ENCODE measurements at regions not wholly inside any gene's neighbourhood (a gene's known extent, or its start where the extent isn't known, plus 50 kb on each side); places are given as distances from the start of the nearest gene placed in this dataset.
"Not testable (repeated sequence)": the region's sequence is repeated elsewhere in the genome, so short reads cannot be mapped to it uniquely, and the experiment has no call there.

DNA sequence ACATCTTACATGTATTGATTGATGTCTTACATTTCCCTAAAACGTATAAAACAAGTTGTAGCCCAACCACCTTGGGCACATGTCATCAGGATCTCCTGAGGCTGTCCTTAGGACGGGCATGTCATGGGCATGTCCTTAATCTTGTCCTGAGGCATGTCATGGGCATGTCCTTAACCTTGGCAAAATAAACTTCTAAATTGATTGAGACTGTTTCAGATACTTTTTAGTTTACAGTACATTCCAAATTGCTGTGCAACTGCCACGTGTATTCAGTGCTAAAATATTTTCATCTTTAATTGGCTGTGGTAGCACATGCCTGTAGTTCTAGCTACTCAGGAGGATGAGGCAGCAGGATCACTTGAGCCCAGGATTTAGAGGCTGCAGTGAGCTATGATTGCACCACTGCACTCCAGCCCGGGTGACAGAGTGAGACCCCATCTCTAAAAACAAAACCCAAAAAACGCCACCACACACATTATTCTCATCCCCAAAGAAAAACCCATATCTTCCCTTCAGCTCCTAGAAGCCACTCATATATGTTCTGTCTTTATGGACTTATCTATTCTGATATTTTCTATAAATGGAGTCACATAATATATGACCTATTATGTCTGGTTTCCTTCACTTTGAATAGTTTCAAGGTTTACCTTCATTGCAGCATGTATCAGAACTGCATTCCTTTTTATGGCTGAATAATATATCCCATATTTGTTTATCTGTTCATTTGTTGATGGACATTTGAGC is 96.0 kb upstream of the BTG3 start:
- no peak overlapping the region for H3K27ac ChIP-seq (replicated peaks)
- no peak for DNase-seq (ENCODE audit: low read depth in 1 of 2, low spot score in 1 of 2)

DNA sequence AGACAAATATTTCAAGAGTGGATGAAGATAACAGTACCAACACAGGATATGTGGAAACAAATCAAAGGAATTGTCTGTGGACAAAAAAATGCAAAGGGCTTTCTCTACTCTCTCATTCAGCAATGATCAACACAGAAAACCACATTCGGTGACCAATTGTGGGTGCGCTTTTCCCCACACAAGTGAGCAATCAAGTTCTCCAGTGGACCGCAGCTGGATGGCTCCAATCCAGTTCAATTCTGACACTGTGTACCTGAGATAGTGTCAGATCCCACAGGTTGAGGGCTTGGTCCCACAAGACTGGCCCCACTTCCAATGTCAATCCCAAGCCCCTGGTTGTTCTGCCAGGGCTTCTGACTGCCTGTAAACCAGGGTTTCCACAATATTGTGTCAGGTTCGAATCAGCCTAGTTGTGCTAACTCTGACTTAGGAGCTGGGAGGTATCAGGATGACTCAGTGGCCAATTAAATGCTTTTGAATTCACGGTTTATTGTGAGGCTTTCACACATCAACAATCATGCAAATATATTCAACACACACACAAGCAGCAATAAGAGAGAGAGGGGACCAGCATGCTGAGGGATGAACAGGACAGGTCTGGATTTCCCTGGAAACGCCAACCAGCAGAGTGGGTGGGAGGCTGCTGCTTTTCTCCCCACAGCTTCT is 87.0 kb upstream of the BTG3 start:
- Histone ChIP-seq H3K4me3 (replicated peaks; ENCODE audit: insufficient read depth, low read length) (no peak overlapping the region), H3K27ac (replicated peaks) (no peak overlapping the region), H3K27me3 (ENCODE audit: insufficient read depth, poor library complexity, severe bottlenecking) (no peaks in the 10 kb centered on the region)
- TF ChIP-seq, protein P1, sequence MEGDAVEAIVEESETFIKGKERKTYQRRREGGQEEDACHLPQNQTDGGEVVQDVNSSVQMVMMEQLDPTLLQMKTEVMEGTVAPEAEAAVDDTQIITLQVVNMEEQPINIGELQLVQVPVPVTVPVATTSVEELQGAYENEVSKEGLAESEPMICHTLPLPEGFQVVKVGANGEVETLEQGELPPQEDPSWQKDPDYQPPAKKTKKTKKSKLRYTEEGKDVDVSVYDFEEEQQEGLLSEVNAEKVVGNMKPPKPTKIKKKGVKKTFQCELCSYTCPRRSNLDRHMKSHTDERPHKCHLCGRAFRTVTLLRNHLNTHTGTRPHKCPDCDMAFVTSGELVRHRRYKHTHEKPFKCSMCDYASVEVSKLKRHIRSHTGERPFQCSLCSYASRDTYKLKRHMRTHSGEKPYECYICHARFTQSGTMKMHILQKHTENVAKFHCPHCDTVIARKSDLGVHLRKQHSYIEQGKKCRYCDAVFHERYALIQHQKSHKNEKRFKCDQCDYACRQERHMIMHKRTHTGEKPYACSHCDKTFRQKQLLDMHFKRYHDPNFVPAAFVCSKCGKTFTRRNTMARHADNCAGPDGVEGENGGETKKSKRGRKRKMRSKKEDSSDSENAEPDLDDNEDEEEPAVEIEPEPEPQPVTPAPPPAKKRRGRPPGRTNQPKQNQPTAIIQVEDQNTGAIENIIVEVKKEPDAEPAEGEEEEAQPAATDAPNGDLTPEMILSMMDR (IDR thresholded peaks at IDR 0.05; ENCODE audit: insufficient read depth, low read length), result no peak
- TF ChIP-seq POLR2AphosphoS5 (IDR thresholded peaks at IDR 0.05; ENCODE audit: low read depth) (no peak), SPI1 (IDR thresholded peaks at IDR 0.05; ENCODE audit: borderline replicate concordance, low read depth) (no peak), GABPA (IDR thresholded peaks at IDR 0.05; ENCODE audit: low read depth) (no peak)
- TF ChIP-seq, protein P2, sequence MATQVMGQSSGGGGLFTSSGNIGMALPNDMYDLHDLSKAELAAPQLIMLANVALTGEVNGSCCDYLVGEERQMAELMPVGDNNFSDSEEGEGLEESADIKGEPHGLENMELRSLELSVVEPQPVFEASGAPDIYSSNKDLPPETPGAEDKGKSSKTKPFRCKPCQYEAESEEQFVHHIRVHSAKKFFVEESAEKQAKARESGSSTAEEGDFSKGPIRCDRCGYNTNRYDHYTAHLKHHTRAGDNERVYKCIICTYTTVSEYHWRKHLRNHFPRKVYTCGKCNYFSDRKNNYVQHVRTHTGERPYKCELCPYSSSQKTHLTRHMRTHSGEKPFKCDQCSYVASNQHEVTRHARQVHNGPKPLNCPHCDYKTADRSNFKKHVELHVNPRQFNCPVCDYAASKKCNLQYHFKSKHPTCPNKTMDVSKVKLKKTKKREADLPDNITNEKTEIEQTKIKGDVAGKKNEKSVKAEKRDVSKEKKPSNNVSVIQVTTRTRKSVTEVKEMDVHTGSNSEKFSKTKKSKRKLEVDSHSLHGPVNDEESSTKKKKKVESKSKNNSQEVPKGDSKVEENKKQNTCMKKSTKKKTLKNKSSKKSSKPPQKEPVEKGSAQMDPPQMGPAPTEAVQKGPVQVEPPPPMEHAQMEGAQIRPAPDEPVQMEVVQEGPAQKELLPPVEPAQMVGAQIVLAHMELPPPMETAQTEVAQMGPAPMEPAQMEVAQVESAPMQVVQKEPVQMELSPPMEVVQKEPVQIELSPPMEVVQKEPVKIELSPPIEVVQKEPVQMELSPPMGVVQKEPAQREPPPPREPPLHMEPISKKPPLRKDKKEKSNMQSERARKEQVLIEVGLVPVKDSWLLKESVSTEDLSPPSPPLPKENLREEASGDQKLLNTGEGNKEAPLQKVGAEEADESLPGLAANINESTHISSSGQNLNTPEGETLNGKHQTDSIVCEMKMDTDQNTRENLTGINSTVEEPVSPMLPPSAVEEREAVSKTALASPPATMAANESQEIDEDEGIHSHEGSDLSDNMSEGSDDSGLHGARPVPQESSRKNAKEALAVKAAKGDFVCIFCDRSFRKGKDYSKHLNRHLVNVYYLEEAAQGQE (IDR thresholded peaks at IDR 0.05; ENCODE audit: insufficient replicate concordance, low read depth), result no peak
- DNase-seq (ENCODE audit: low read depth in 1 of 2, low spot score in 1 of 2), result no peak

More for the DNA sequence above, 96.0 kb upstream of the BTG3 start:
- no peaks in the 10 kb centered on the region for H3K27me3 ChIP-seq (ENCODE audit: insufficient read depth, poor library complexity, severe bottlenecking)
- H3K4me3 ChIP-seq (replicated peaks; ENCODE audit: insufficient read depth, low read length), result no peak overlapping the region
- TF ChIP-seq SPI1 (IDR thresholded peaks at IDR 0.05; ENCODE audit: borderline replicate concordance, low read depth) (no peak), GABPA (IDR thresholded peaks at IDR 0.05; ENCODE audit: low read depth) (no peak), POLR2AphosphoS5 (IDR thresholded peaks at IDR 0.05; ENCODE audit: low read depth) (no peak)
- TF ChIP-seq, protein P2 (IDR thresholded peaks at IDR 0.05; ENCODE audit: insufficient replicate concordance, low read depth), result no peak
- TF ChIP-seq, protein P1 (IDR thresholded peaks at IDR 0.05; ENCODE audit: insufficient read depth, low read length), result no peak

DNA sequence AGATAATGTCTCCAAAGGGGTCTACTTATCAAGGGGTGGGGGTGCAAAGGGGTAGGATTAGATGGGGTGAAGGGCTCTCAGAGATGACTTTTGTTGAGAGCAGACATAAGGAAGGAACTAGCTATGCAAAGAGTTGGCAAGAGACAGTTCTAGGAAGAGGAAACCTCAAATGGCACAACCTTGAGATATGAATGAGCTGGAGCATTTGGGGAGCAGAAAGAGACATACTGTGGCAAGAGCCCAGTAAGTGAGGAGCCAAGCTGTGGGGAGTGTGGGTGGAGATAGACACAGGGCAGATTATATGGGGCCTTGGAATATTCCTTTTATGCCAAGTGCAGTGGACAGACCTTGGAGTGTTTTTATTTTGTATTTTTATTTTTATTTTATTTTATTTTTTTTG is 84.8 kb upstream of the BTG3 start:
- DNase-seq (ENCODE audit: low read depth in 1 of 2, low spot score in 1 of 2), result peak in 1 of 2 experiments; percentile 2
- H3K27me3 ChIP-seq (ENCODE audit: insufficient read depth, poor library complexity, severe bottlenecking), result no peaks in the 10 kb centered on the region
- no peak overlapping the region for H3K27ac ChIP-seq (replicated peaks)
- no peak overlapping the region for H3K4me3 ChIP-seq (replicated peaks; ENCODE audit: insufficient read depth, low read length)
- TF ChIP-seq, protein P2 (IDR thresholded peaks at IDR 0.05; ENCODE audit: insufficient replicate concordance, low read depth), result no peak
- no peak for TF ChIP-seq GABPA (IDR thresholded peaks at IDR 0.05; ENCODE audit: low read depth)
- TF ChIP-seq, protein P1 (IDR thresholded peaks at IDR 0.05; ENCODE audit: insufficient read depth, low read length), result no peak
- TF ChIP-seq POLR2AphosphoS5 (IDR thresholded peaks at IDR 0.05; ENCODE audit: low read depth), result no peak
- TF ChIP-seq SPI1 (IDR thresholded peaks at IDR 0.05; ENCODE audit: borderline replicate concordance, low read depth), result no peak

DNA sequence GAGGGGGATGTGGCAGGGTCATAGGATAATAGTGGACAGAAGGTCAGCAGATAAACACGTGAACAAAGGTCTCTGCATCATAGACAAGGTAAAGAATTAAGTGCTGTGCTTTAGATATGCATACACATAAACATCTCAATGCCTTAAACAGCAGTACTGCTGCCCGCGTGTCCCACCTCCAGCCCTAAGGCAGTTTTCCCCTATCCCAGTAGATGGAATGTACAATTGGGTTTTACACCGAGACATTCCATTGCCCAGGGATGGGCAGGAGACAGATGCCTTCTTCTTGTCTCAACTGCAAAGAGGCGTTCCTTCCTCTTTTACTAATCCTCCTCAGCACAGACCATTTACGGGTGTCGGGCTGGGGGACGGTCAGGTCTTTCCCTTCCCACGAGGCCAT is 81.7 kb upstream of the BTG3 start:
- DNase-seq (ENCODE audit: low read depth in 1 of 2, low spot score in 1 of 2); H3K27me3 ChIP-seq (ENCODE audit: insufficient read depth, poor library complexity, severe bottlenecking); H3K27ac ChIP-seq (replicated peaks); H3K4me3 ChIP-seq (replicated peaks; ENCODE audit: insufficient read depth, low read length): not testable (repeated sequence)
